ENCODE measurements at regions not wholly inside any gene's neighbourhood (a gene's known extent, or its start where the extent isn't known, plus 50 kb on each side); places are given as distances from the start of the nearest gene placed in this dataset.

DNA sequence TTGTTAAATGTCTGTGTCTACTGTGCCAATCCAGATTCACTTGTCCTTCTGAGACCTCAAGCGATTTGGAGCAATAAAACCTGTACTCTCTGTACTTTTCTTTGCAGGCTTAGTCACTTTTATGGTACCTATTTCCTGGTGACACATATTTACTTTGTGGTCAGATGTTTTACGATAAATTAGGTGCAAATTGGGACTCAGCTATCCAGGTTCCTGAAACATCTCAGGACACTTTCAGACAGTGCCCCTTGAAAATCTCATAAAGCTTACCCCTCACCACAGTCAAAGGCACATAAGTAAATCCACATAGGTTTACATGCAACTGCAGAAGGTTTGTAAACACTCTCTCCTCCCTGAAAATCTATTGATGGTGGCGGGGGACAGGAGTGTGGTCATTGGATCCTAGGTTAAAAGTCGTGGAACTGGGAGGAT lies 438.8 kb downstream of the EFNB2 start:
- no peak overlapping the region for H3K4me3 ChIP-seq
- no peak overlapping the region for H3K27ac ChIP-seq

DNA sequence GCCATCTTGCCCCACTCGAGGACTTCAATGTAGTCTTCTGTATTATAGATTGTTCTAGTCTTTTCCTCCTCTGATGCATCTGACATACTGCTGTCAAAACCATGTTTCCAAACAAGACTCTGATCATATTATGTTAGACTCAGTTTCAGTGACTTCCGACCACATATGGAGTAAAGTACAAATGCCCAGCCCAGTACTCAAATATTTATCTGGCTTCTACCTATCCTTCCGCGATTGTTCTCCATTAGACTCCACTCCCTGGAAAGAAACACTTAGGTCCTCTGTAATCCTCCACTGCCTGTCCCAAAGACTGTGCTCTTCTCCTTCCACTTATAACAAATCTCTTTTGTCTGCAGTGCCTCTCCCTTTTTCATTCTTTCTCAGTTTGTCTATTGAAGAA lies 439.5 kb downstream of the EFNB2 start:
- TF ChIP-seq, protein P1, sequence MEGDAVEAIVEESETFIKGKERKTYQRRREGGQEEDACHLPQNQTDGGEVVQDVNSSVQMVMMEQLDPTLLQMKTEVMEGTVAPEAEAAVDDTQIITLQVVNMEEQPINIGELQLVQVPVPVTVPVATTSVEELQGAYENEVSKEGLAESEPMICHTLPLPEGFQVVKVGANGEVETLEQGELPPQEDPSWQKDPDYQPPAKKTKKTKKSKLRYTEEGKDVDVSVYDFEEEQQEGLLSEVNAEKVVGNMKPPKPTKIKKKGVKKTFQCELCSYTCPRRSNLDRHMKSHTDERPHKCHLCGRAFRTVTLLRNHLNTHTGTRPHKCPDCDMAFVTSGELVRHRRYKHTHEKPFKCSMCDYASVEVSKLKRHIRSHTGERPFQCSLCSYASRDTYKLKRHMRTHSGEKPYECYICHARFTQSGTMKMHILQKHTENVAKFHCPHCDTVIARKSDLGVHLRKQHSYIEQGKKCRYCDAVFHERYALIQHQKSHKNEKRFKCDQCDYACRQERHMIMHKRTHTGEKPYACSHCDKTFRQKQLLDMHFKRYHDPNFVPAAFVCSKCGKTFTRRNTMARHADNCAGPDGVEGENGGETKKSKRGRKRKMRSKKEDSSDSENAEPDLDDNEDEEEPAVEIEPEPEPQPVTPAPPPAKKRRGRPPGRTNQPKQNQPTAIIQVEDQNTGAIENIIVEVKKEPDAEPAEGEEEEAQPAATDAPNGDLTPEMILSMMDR (IDR thresholded peaks at IDR 0.05): no peak
- TF ChIP-seq POLR2A (IDR thresholded peaks at IDR 0.05): no peak
- Histone ChIP-seq H3K36me3 (ENCODE audit: low read depth, missing control alignments) (no peaks in the 10 kb centered on the region), H3K4me3 (no peak overlapping the region), H3K27ac (no peak overlapping the region), H3K27me3 (no peaks in the 10 kb centered on the region), H3K9me3 (no peaks in the 10 kb centered on the region), H3K4me1 (peaks cover 3% of the 10 kb centered on the region)
- no peak for DNase-seq
- 86 to 90% methylated on average over 4 of the region's 4 CpGs for WGBS, 2 donors
- intact Hi-C loops (cut with DNase I; ENCODE audit: low total_unique reads): no loop called here

More for the DNA sequence above, 438.8 kb downstream of the EFNB2 start:
- Histone ChIP-seq H3K9me3 (no peaks in the 10 kb centered on the region), H3K27me3 (no peaks in the 10 kb centered on the region), H3K4me1 (peaks cover 3% of the 10 kb centered on the region), H3K36me3 (ENCODE audit: low read depth, missing control alignments) (no peaks in the 10 kb centered on the region)
- no peak for TF ChIP-seq POLR2A (IDR thresholded peaks at IDR 0.05)
- TF ChIP-seq, protein P1 (IDR thresholded peaks at IDR 0.05): no peak
- intact Hi-C loops (cut with DNase I; ENCODE audit: low total_unique reads): no loop called here
- 76 to 83% methylated on average over 4 of the region's 4 CpGs for WGBS, 2 donors
- no peak for DNase-seq

DNA sequence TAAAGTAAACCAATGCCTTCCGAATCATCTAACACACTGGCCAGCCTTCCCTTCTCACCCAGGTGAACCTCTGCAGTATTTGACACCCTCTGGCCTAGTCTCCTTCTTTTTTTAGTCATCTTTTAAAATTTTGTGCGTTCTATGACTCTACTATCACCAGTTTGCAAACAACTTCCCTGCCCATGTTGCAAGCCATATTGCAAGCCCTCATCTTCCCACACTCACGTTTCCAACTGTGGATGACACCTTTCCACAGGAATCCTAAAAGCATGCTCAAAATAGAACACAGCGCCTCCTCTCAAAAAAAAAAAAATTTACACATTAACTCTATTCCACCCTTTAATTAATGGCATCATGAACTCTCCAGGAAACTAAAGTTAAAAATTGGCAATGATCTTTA lies 440.1 kb downstream of the EFNB2 start:
- no peak for DNase-seq
- H3K4me3 ChIP-seq: no peak overlapping the region
- intact Hi-C loops (cut with DNase I; ENCODE audit: low total_unique reads): no loop called here
- no peaks in the 10 kb centered on the region for H3K36me3 ChIP-seq (ENCODE audit: low read depth, missing control alignments)
- H3K27me3 ChIP-seq: no peaks in the 10 kb centered on the region
- no peaks in the 10 kb centered on the region for H3K9me3 ChIP-seq
- TF ChIP-seq POLR2A (IDR thresholded peaks at IDR 0.05): no peak
- TF ChIP-seq, protein P1 (IDR thresholded peaks at IDR 0.05): no peak
- 88 to 90% methylated on average over 4 of the region's 4 CpGs for WGBS, 2 donors
- no peaks in the 10 kb centered on the region for H3K4me1 ChIP-seq
- H3K27ac ChIP-seq: no peak overlapping the region

DNA sequence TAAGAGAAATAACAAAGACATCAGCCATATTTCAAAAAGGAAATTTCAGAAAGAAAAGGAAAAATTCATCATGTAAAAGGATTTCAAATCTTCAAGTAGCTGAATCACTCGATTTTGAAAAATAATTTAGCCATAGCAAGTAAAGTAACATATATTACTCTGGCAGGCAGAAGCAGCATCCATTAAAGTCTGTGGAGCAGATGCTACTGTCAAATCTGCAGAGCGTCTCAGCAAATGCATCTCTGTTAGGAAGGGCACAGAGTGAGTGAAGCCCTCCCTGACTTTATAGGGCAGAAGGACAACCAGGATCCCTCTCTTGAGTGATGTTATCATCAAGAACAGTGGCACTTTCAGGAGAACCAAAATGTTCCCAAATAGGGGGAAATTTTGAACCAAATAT lies 445.5 kb downstream of the EFNB2 start:
- no peaks in the 10 kb centered on the region for H3K9me3 ChIP-seq
- H3K36me3 ChIP-seq (ENCODE audit: low read depth, missing control alignments): no peaks in the 10 kb centered on the region
- intact Hi-C loops (cut with DNase I; ENCODE audit: low total_unique reads): no loop called here
- 39 to 62% methylated on average over 2 of the region's 2 CpGs for WGBS, 2 donors
- no peaks in the 10 kb centered on the region for H3K27me3 ChIP-seq
- no peak for TF ChIP-seq POLR2A (IDR thresholded peaks at IDR 0.05)
- TF ChIP-seq, protein P1 (IDR thresholded peaks at IDR 0.05): no peak
- no peak overlapping the region for H3K4me3 ChIP-seq
- no peak overlapping the region for H3K27ac ChIP-seq
- no peaks in the 10 kb centered on the region for H3K4me1 ChIP-seq
- DNase-seq: no peak

- intact Hi-C loops (cut with DNase I; ENCODE audit: low total_unique reads): no loop called here
- Histone ChIP-seq H3K36me3 (ENCODE audit: low read depth, missing control alignments) (no peaks in the 10 kb centered on the region), H3K9me3 (no peaks in the 10 kb centered on the region), H3K27me3 (no peaks in the 10 kb centered on the region), H3K4me1 (no peaks in the 10 kb centered on the region), H3K4me3 (no peak overlapping the region), H3K27ac (no peak overlapping the region)
- 64 to 70% methylated on average over 8 of the region's 8 CpGs for WGBS, 2 donors
- DNase-seq: no peak
- TF ChIP-seq POLR2A (IDR thresholded peaks at IDR 0.05): no peak
- TF ChIP-seq, protein P1 (IDR thresholded peaks at IDR 0.05): no peak
Observed at GRCh38 chr13:106089261-106089980, 446.0 kb downstream of the EFNB2 start.
